OCI-LY7 (cell line): ENCODE measurements at regions not wholly inside any gene's neighbourhood (a gene's known extent, or its start where the extent isn't known, plus 50 kb on each side); places are given as distances from the start of the nearest gene placed in this dataset.

Experiments used
- CTCF ChIP-seq: fragments of 200-600 bp; sonication (generic); conservative IDR thresholded peaks from 2 replicates; pipeline ENCODE4 v1.5.1; 2014; ENCODE audit warnings: mild to moderate bottlenecking, antibody characterized with exemption, low read length, moderate library complexity, mixed read lengths
- EZH2phosphoT487 ChIP-seq: fragments of 200-600 bp; sonication (generic); IDR thresholded peaks from 2 replicates; pipeline ENCODE4 v1.6.1; 2018; ENCODE audit warnings: low read depth, borderline replicate concordance, mild to moderate bottlenecking, mixed run types, antibody characterized with exemption, low read length, moderate library complexity, mixed read lengths

DNA sequence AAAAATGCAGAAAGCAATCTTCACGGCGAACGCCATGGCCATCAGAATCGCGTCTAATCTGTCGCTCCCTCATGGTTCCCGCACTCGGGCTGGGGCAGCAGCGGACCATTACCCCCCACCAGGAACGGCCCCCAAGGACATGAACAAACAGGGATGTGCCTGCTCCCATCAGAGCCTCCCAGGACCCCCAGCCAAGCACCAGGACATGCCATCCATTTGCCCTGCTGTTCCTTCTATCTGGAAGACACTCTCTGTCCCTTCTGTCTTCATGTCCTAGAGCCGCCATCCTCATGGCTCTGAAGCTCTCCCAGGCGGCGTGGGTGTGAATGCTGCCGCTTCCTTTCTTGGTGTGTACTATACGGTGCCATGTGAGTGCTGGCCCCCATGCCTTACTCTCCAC is 371.8 kb downstream of the BCL11B start:
- TF ChIP-seq CTCF (no peak), EZH2phosphoT487 (no peak)
